ENCODE measurements at regions not wholly inside any gene's neighbourhood (a gene's known extent, or its start where the extent isn't known, plus 50 kb on each side); places are given as distances from the start of the nearest gene placed in this dataset.

DNA sequence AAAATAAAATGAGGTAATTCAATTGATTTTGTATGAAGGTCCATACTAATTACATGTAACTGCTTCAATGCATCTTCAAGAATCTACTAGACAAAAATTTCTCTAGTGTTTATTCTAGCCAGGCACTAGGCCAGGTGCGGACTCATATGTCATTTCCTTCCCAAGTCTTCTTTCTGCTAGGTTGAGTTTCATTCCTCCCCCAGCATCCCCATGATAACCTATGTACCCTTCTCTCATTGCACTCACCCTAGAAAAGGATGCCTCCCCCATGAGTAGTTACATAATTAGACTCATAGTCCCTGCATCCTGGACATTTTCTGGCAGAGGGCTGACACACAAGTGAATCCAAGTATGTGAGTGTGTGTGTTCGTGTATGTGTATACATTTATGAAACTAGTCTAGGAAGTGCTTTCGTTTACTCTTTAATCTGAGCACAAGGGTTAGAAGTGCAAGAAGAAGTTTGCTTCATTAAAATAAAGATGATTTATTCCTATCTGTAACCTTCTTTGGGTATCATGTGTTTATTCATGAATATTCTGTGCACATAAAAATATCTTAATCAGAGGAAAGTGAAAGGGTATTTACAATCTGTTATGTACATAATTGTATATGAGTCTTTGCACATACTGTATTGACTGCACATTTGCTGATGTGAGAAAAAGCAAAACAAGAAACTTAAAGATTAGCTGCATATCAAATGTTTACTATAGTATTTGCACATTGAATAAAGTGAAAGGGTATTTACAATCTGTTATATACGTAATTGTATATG is 585.6 kb upstream of the ZNF717 start:
- Histone ChIP-seq H3K4me1 (ENCODE audit: insufficient read depth, low read length, poor library complexity, severe bottlenecking) (no peaks in the 10 kb centered on the region), H4K20me1 (ENCODE audit: insufficient read depth, low read length, poor library complexity, severe bottlenecking) (no peaks in the 10 kb centered on the region), H3K27me3 (ENCODE audit: insufficient read depth, low read length, poor library complexity, severe bottlenecking) (no peaks in the 10 kb centered on the region), H2AFZ (ENCODE audit: low read length) (no peak overlapping the region), H3K9ac (ENCODE audit: low read depth, low read length, poor library complexity, severe bottlenecking) (no peak overlapping the region), H3K9me3 (ENCODE audit: insufficient read depth, low read depth, low read length) (no peaks in the 10 kb centered on the region), H3K4me2 (ENCODE audit: low read depth, low read length, poor library complexity, severe bottlenecking) (no peak overlapping the region), H3K79me2 (ENCODE audit: insufficient read depth, low read length) (no peaks in the 10 kb centered on the region), H3K36me3 (ENCODE audit: insufficient read depth, low read length) (no peaks in the 10 kb centered on the region), H3K4me3 (ENCODE audit: low read length, poor library complexity, severe bottlenecking) (no peak overlapping the region), H3F3A (ENCODE audit: low read depth) (no peaks in the 10 kb centered on the region), H3K9me2 (replicated peaks; ENCODE audit: low read depth, low read length) (no peaks in the 10 kb centered on the region)
- no peak for TF ChIP-seq EZH2phosphoT487 (IDR thresholded peaks at IDR 0.05; ENCODE audit: borderline replicate concordance)
- TF ChIP-seq, protein P1, sequence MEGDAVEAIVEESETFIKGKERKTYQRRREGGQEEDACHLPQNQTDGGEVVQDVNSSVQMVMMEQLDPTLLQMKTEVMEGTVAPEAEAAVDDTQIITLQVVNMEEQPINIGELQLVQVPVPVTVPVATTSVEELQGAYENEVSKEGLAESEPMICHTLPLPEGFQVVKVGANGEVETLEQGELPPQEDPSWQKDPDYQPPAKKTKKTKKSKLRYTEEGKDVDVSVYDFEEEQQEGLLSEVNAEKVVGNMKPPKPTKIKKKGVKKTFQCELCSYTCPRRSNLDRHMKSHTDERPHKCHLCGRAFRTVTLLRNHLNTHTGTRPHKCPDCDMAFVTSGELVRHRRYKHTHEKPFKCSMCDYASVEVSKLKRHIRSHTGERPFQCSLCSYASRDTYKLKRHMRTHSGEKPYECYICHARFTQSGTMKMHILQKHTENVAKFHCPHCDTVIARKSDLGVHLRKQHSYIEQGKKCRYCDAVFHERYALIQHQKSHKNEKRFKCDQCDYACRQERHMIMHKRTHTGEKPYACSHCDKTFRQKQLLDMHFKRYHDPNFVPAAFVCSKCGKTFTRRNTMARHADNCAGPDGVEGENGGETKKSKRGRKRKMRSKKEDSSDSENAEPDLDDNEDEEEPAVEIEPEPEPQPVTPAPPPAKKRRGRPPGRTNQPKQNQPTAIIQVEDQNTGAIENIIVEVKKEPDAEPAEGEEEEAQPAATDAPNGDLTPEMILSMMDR (conservative IDR thresholded peaks at IDR 0.05; ENCODE audit: low read length): no peak

DNA sequence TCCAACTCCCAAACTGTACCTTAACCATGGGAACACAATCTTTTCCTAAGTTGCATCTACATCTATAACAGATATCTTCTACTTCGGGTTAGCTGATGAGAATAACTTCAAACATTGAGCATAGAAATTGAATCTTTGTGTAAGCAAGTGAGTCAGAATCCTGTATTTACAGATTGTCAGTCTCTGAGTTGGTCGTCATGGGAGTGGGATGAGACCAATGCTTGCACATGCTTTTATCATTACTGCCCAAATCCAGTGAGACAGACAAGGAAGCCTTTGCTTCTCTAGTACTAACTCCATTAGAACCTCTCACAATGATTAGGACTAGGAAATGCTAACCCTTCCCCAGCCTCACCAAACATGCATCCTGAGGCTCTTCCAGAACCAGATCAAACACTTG is 587.1 kb upstream of the ZNF717 start:
- Histone ChIP-seq H3K9ac (ENCODE audit: low read depth, low read length, poor library complexity, severe bottlenecking) (no peak overlapping the region), H3K9me3 (ENCODE audit: insufficient read depth, low read depth, low read length) (no peaks in the 10 kb centered on the region), H3K4me3 (ENCODE audit: low read length, poor library complexity, severe bottlenecking) (no peak overlapping the region), H3F3A (ENCODE audit: low read depth) (no peaks in the 10 kb centered on the region), H3K36me3 (ENCODE audit: insufficient read depth, low read length) (no peaks in the 10 kb centered on the region), H3K27me3 (ENCODE audit: insufficient read depth, low read length, poor library complexity, severe bottlenecking) (no peaks in the 10 kb centered on the region), H3K79me2 (ENCODE audit: insufficient read depth, low read length) (no peaks in the 10 kb centered on the region), H3K9me2 (replicated peaks; ENCODE audit: low read depth, low read length) (no peaks in the 10 kb centered on the region), H3K4me2 (ENCODE audit: low read depth, low read length, poor library complexity, severe bottlenecking) (no peak overlapping the region), H2AFZ (ENCODE audit: low read length) (no peak overlapping the region), H3K4me1 (ENCODE audit: insufficient read depth, low read length, poor library complexity, severe bottlenecking) (no peaks in the 10 kb centered on the region), H4K20me1 (ENCODE audit: insufficient read depth, low read length, poor library complexity, severe bottlenecking) (no peaks in the 10 kb centered on the region)
- TF ChIP-seq, protein P1 (conservative IDR thresholded peaks at IDR 0.05; ENCODE audit: low read length): no peak
- TF ChIP-seq EZH2phosphoT487 (IDR thresholded peaks at IDR 0.05; ENCODE audit: borderline replicate concordance): no peak

- no peaks in the 10 kb centered on the region for H3K27me3 ChIP-seq (ENCODE audit: insufficient read depth, low read length, poor library complexity, severe bottlenecking)
- H3K4me3 ChIP-seq (ENCODE audit: low read length, poor library complexity, severe bottlenecking): no peak overlapping the region
- no peak overlapping the region for H2AFZ ChIP-seq (ENCODE audit: low read length)
- no peak overlapping the region for H3K4me2 ChIP-seq (ENCODE audit: low read depth, low read length, poor library complexity, severe bottlenecking)
- no peak for TF ChIP-seq EZH2phosphoT487 (IDR thresholded peaks at IDR 0.05; ENCODE audit: borderline replicate concordance)
- TF ChIP-seq, protein P1 (conservative IDR thresholded peaks at IDR 0.05; ENCODE audit: low read length): no peak
- H3F3A ChIP-seq (ENCODE audit: low read depth): no peaks in the 10 kb centered on the region
- no peaks in the 10 kb centered on the region for H3K9me2 ChIP-seq (replicated peaks; ENCODE audit: low read depth, low read length)
- H3K36me3 ChIP-seq (ENCODE audit: insufficient read depth, low read length): no peaks in the 10 kb centered on the region
- H3K9me3 ChIP-seq (ENCODE audit: insufficient read depth, low read depth, low read length): no peaks in the 10 kb centered on the region
- H3K4me1 ChIP-seq (ENCODE audit: insufficient read depth, low read length, poor library complexity, severe bottlenecking): no peaks in the 10 kb centered on the region
- no peaks in the 10 kb centered on the region for H4K20me1 ChIP-seq (ENCODE audit: insufficient read depth, low read length, poor library complexity, severe bottlenecking)
- no peaks in the 10 kb centered on the region for H3K79me2 ChIP-seq (ENCODE audit: insufficient read depth, low read length)
- H3K9ac ChIP-seq (ENCODE audit: low read depth, low read length, poor library complexity, severe bottlenecking): no peak overlapping the region
Observed at GRCh38 chr3:76377074-76377473, 591.7 kb upstream of the ZNF717 start.

All from Loucy (cell line).